ENCODE measurements at regions not wholly inside any gene's neighbourhood (a gene's known extent, or its start where the extent isn't known, plus 50 kb on each side); places are given as distances from the start of the nearest gene placed in this dataset.
A peak's percentile ranks its signal among the peaks of the same experiment; 100 is the strongest.
"Not testable (repeated sequence)": the region's sequence is repeated elsewhere in the genome, so short reads cannot be mapped to it uniquely, and the experiment has no call there.

GRCh38 chr2:44067012-44067790 lies 71.4 kb upstream of the LRPPRC start:
- not testable (repeated sequence) for DNase-seq; H3K4me1 Mint-ChIP-seq (ENCODE audit: low read depth); H3K4me3 Mint-ChIP-seq; ATAC-seq (replicated peaks in 1 of 2); H3K27me3 Mint-ChIP-seq (ENCODE audit: low read depth); H3K27ac Mint-ChIP-seq; H3K36me3 Mint-ChIP-seq (ENCODE audit: insufficient read depth in 2 of 2); H3K9me3 Mint-ChIP-seq

- ATAC-seq (replicated peaks in 1 of 2); H3K27ac Mint-ChIP-seq; H3K27me3 Mint-ChIP-seq (ENCODE audit: low read depth); DNase-seq; H3K4me3 Mint-ChIP-seq; H3K36me3 Mint-ChIP-seq (ENCODE audit: insufficient read depth in 2 of 2); H3K9me3 Mint-ChIP-seq; H3K4me1 Mint-ChIP-seq (ENCODE audit: low read depth): not testable (repeated sequence)
These were observed 72.0 kb upstream of the LRPPRC start for GRCh38 chr2:44067791-44068181.

GRCh38 chr2:44071454-44072046 lies 75.8 kb upstream of the LRPPRC start:
- no peak overlapping the region for H3K4me3 Mint-ChIP-seq
- H3K27me3 Mint-ChIP-seq (ENCODE audit: low read depth): peaks cover 6% of the 10 kb centered on the region
- no peak for DNase-seq
- no peaks in the 10 kb centered on the region for H3K4me1 Mint-ChIP-seq (ENCODE audit: low read depth)
- peaks cover 0 to 2% of the 10 kb centered on the region in 2 donors for H3K36me3 Mint-ChIP-seq (ENCODE audit: insufficient read depth in 2 of 2)
- no peaks in the 10 kb centered on the region for H3K9me3 Mint-ChIP-seq
- peak overlapping the region; percentile 8 for H3K27ac Mint-ChIP-seq
- ATAC-seq (replicated peaks in 1 of 2): peak in 1 of 2 donors; percentile 35

DNA sequence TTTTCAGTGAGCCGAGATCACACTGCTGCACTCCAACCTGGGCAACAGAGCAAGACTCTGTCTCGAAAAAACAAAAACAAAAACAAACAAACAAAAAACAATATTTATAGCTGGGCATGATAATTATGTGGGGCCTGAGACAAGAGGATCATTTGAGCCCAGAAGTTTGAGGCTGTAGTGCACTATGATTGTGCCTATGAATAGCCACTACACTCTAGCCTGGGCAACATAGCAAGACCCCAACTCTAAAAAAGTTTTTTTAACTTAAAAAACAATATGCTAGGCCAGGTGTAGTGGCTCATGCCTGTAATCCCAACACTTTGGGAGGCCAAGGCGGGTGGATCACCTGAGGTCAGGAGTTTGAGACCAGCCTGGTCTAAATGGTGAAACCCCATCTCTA lies 77.9 kb upstream of the LRPPRC start:
- H3K9me3 Mint-ChIP-seq; H3K36me3 Mint-ChIP-seq (ENCODE audit: insufficient read depth in 2 of 2); H3K27ac Mint-ChIP-seq; DNase-seq; H3K27me3 Mint-ChIP-seq (ENCODE audit: low read depth); H3K4me3 Mint-ChIP-seq; H3K4me1 Mint-ChIP-seq (ENCODE audit: low read depth); ATAC-seq (replicated peaks in 1 of 2): not testable (repeated sequence)

GRCh38 chr2:44074795-44075194 lies 79.0 kb upstream of the LRPPRC start:
- not testable (repeated sequence) for H3K9me3 Mint-ChIP-seq; H3K4me3 Mint-ChIP-seq; H3K27ac Mint-ChIP-seq; H3K4me1 Mint-ChIP-seq (ENCODE audit: low read depth); H3K27me3 Mint-ChIP-seq (ENCODE audit: low read depth); ATAC-seq (replicated peaks in 1 of 2); H3K36me3 Mint-ChIP-seq (ENCODE audit: insufficient read depth in 2 of 2); DNase-seq

GRCh38 chr2:44075541-44075940 lies 79.8 kb upstream of the LRPPRC start:
- no peak overlapping the region for H3K27ac Mint-ChIP-seq
- ATAC-seq (replicated peaks in 1 of 2) (no peak), DNase-seq (no peak)
- H3K4me1 Mint-ChIP-seq (ENCODE audit: low read depth): no peaks in the 10 kb centered on the region
- H3K27me3 Mint-ChIP-seq (ENCODE audit: low read depth): peaks cover 6% of the 10 kb centered on the region
- H3K36me3 Mint-ChIP-seq (ENCODE audit: insufficient read depth in 2 of 2): no peaks in the 10 kb centered on the region
- no peaks in the 10 kb centered on the region for H3K9me3 Mint-ChIP-seq
- H3K4me3 Mint-ChIP-seq: no peak overlapping the region

GRCh38 chr2:44077942-44078511 lies 82.2 kb upstream of the LRPPRC start:
- no peak overlapping the region for H3K4me3 Mint-ChIP-seq
- H3K27ac Mint-ChIP-seq: no peak overlapping the region
- H3K9me3 Mint-ChIP-seq: no peaks in the 10 kb centered on the region
- H3K4me1 Mint-ChIP-seq (ENCODE audit: low read depth): peaks cover 9% of the 10 kb centered on the region
- no peak for DNase-seq
- H3K27me3 Mint-ChIP-seq (ENCODE audit: low read depth): peaks cover 2% of the 10 kb centered on the region
- H3K36me3 Mint-ChIP-seq (ENCODE audit: insufficient read depth in 2 of 2): no peaks in the 10 kb centered on the region
- ATAC-seq (replicated peaks in 1 of 2): no peak

- Mint-ChIP-seq H3K9me3 (no peaks in the 10 kb centered on the region), H3K27me3 (ENCODE audit: low read depth) (no peaks in the 10 kb centered on the region), H3K4me3 (no peak overlapping the region), H3K36me3 (ENCODE audit: insufficient read depth in 2 of 2) (no peaks in the 10 kb centered on the region), H3K4me1 (ENCODE audit: low read depth) (peaks cover 9% of the 10 kb centered on the region), H3K27ac (no peak overlapping the region)
- DNase-seq (no peak), ATAC-seq (replicated peaks in 1 of 2) (no peak)
These were observed 83.9 kb upstream of the LRPPRC start for GRCh38 chr2:44079686-44080085.

GRCh38 chr2:44083054-44083453 lies 85.6 kb upstream of the PPM1B start:
- ATAC-seq (replicated peaks in 1 of 2) (no peak), DNase-seq (no peak)
- Mint-ChIP-seq H3K27me3 (ENCODE audit: low read depth) (no peaks in the 10 kb centered on the region), H3K27ac (no peak overlapping the region), H3K36me3 (ENCODE audit: insufficient read depth in 2 of 2) (no peaks in the 10 kb centered on the region), H3K9me3 (no peaks in the 10 kb centered on the region), H3K4me3 (no peak overlapping the region), H3K4me1 (ENCODE audit: low read depth) (peaks cover 21% of the 10 kb centered on the region)

GRCh38 chr2:44084850-44085249 lies 83.8 kb upstream of the PPM1B start:
- Mint-ChIP-seq H3K27me3 (ENCODE audit: low read depth) (peaks cover 6% of the 10 kb centered on the region), H3K27ac (no peak overlapping the region), H3K36me3 (ENCODE audit: insufficient read depth in 2 of 2) (no peaks in the 10 kb centered on the region), H3K4me3 (no peak overlapping the region), H3K4me1 (ENCODE audit: low read depth) (peaks cover 22% of the 10 kb centered on the region), H3K9me3 (no peaks in the 10 kb centered on the region)
- ATAC-seq (replicated peaks in 1 of 2) (no peak), DNase-seq (no peak)

DNA sequence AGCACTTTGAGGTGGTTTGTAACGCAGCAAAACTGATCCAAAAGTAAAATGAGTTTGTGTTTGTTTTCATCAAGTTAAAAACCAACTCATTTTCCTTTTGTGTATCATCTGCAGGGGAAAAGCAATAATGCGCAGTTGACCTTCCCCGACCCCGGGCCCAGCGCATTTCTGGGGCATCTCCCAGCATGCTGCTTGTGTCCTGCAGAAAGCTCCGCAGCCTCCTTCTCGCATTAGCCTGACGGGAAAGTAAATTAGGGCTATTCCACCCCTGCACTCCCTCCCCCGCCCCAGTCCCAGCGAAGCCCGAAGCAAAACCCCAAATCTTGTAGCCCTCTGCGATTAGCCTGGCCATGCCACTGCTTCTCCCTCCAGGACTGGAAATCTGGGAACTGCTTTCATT lies 82.0 kb upstream of the PPM1B start:
- ATAC-seq (replicated peaks in 1 of 2) (no peak), DNase-seq (no peak)
- no peaks in the 10 kb centered on the region for H3K9me3 Mint-ChIP-seq
- H3K27ac Mint-ChIP-seq: no peak overlapping the region
- no peak overlapping the region for H3K4me3 Mint-ChIP-seq
- peaks cover 33% of the 10 kb centered on the region for H3K4me1 Mint-ChIP-seq (ENCODE audit: low read depth)
- peaks cover 6% of the 10 kb centered on the region for H3K27me3 Mint-ChIP-seq (ENCODE audit: low read depth)
- no peaks in the 10 kb centered on the region for H3K36me3 Mint-ChIP-seq (ENCODE audit: insufficient read depth in 2 of 2)

GRCh38 chr2:44087036-44087713 lies 81.5 kb upstream of the PPM1B start:
- no peaks in the 10 kb centered on the region for H3K36me3 Mint-ChIP-seq (ENCODE audit: insufficient read depth in 2 of 2)
- H3K27me3 Mint-ChIP-seq (ENCODE audit: low read depth): peaks cover 6% of the 10 kb centered on the region
- DNase-seq (peak; percentile 87 to 90), ATAC-seq (replicated peaks in 1 of 2) (peak; percentile 82 to 86)
- H3K9me3 Mint-ChIP-seq: no peaks in the 10 kb centered on the region
- peak overlapping the region; percentile 85 to 91 for H3K4me3 Mint-ChIP-seq
- peak overlapping the region; percentile 59 for H3K27ac Mint-ChIP-seq
- peaks cover 28% of the 10 kb centered on the region for H3K4me1 Mint-ChIP-seq (ENCODE audit: low read depth)

DNA sequence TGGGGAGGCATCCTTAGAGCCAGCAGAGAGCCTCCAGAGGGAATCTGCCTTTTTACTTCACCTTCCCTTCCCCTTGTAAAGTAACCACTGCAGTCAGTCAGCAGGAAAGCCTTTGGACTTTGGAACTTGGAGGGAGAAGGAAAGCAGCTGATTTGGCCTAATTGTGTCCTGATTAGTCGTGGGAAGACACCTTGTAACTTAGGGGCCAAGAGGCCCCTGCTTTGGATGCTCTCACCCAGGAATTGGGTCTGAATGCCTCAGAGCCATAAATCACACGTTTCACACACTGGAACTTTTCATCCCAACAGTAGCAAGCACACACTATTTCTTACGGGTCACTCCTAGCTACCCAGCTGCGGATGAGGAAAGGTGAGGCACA lies 81.0 kb upstream of the PPM1B start:
- Mint-ChIP-seq H3K4me1 (ENCODE audit: low read depth) (peaks cover 28% of the 10 kb centered on the region), H3K9me3 (no peaks in the 10 kb centered on the region), H3K27me3 (ENCODE audit: low read depth) (peaks cover 6% of the 10 kb centered on the region), H3K4me3 (peak overlapping the region; percentile 85 to 91), H3K27ac (peak overlapping the region; percentile 59), H3K36me3 (ENCODE audit: insufficient read depth in 2 of 2) (no peaks in the 10 kb centered on the region)
- ATAC-seq (replicated peaks in 1 of 2) (no peak), DNase-seq (no peak)
